Breast epithelium (tissue), 4 donors: ENCODE measurements at regions not wholly inside any gene's neighbourhood (a gene's known extent, or its start where the extent isn't known, plus 50 kb on each side); places are given as distances from the start of the nearest gene placed in this dataset.

ENCODE experiments used
- DNase-seq, 2 donors: peaks; one replicate each; pipeline ENCODE4 v3.0.0-alpha.2; 2019; ENCODE audit warnings: low spot score in 2 of 2
- H3K27ac ChIP-seq, 2 donors: fragments of 200-600 bp; sonication (generic) in 1 of 2; one replicate each; pipeline ENCODE4 v1.5.1; 2016 to 2019; ENCODE audit warnings: mild to moderate bottlenecking in 1 of 2
- H3K27me3 ChIP-seq, 2 donors: fragments of 200-600 bp; sonication (generic) in 1 of 2; one replicate each; pipeline versions ENCODE4 v1.5.1 to v1.6.0; 2017 to 2019; ENCODE audit warnings: control low read depth in 1 of 2, mild to moderate bottlenecking in 1 of 2
- H3K36me3 ChIP-seq: fragments of 200-600 bp; one replicate; pipeline ENCODE4 v1.5.1; 2019
- H3K4me1 ChIP-seq, 2 donors: fragments of 200-600 bp; sonication (generic); one replicate each; pipeline ENCODE4 v1.5.1; 2016 to 2019; ENCODE audit warnings: control low read depth in 1 of 2
- H3K4me3 ChIP-seq, 3 donors: fragments of 200-600 bp; sonication (generic); 1 replicate in 2 of 3; 2 replicates in 1 of 3; pipeline ENCODE4 v1.5.1; 2016 to 2019; ENCODE audit warnings: mild to moderate bottlenecking in 3 of 3, moderate library complexity in 2 of 3
- H3K9me3 ChIP-seq, 2 donors: fragments of 200-600 bp; sonication (generic) in 1 of 2; one replicate each; pipeline ENCODE4 v1.5.1; 2016 to 2019; ENCODE audit warnings: control low read depth in 1 of 2
- POLR2A ChIP-seq: fragments of 450-650 bp; IDR thresholded peaks from one replicate; pipeline ENCODE4 v1.6.1; 2016; ENCODE audit warnings: antibody characterized with exemption, mild to moderate bottlenecking, moderate library complexity
- POLR2AphosphoS5 ChIP-seq, 3 donors: sonication (generic); formaldehyde crosslinking; IDR thresholded peaks; one replicate each; pipeline ENCODE4 v1.6.1; 2017; ENCODE audit warnings: antibody characterized with exemption in 3 of 3
- intact Hi-C: fragments of 100-400 bp; cut with DNase I; formaldehyde crosslinking; loops from one replicate; pipeline ENCODE4 v1.15.1; 2023; ENCODE audit warnings: low total_unique reads
- TF ChIP-seq, protein P1 (sequence below), 3 donors: fragments of 450-650 bp; IDR thresholded peaks; one replicate each; pipeline ENCODE4 v1.5.1; 2016 to 2017; ENCODE audit warnings: antibody characterized with exemption in 3 of 3, mild to moderate bottlenecking in 3 of 3, moderate library complexity in 3 of 3

DNA sequence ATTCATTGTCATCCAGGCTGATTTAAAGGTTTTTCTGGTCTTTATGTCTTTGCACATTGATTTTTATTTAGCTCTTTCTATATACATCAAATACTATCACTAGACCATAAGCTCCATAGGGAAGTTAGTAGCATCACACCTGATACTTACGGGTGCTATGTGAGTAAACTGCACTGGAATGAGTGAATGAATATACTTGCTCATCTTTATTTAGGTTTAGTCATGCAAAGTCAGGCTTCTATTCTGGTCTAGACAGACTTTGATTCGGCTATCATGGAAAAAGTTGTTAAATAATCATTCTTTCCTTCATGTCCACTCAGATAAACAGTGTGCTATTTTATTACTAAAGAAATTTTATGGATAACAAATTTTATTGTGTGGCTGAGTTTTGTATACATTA lies 457.8 kb upstream of the PCDH7 start:
- Histone ChIP-seq H3K4me1 (no peaks in the 10 kb centered on the region), H3K27me3 (no peaks in the 10 kb centered on the region), H3K4me3 (no peak overlapping the region), H3K9me3 (no peaks in the 10 kb centered on the region), H3K27ac (no peak overlapping the region), H3K36me3 (no peaks in the 10 kb centered on the region)
- DNase-seq: no peak
- TF ChIP-seq, protein P1, sequence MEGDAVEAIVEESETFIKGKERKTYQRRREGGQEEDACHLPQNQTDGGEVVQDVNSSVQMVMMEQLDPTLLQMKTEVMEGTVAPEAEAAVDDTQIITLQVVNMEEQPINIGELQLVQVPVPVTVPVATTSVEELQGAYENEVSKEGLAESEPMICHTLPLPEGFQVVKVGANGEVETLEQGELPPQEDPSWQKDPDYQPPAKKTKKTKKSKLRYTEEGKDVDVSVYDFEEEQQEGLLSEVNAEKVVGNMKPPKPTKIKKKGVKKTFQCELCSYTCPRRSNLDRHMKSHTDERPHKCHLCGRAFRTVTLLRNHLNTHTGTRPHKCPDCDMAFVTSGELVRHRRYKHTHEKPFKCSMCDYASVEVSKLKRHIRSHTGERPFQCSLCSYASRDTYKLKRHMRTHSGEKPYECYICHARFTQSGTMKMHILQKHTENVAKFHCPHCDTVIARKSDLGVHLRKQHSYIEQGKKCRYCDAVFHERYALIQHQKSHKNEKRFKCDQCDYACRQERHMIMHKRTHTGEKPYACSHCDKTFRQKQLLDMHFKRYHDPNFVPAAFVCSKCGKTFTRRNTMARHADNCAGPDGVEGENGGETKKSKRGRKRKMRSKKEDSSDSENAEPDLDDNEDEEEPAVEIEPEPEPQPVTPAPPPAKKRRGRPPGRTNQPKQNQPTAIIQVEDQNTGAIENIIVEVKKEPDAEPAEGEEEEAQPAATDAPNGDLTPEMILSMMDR (IDR thresholded peaks at IDR 0.05): no peak
- TF ChIP-seq POLR2AphosphoS5 (IDR thresholded peaks at IDR 0.05) (no peak), POLR2A (no peak)
- intact Hi-C loops: no loop called here

DNA sequence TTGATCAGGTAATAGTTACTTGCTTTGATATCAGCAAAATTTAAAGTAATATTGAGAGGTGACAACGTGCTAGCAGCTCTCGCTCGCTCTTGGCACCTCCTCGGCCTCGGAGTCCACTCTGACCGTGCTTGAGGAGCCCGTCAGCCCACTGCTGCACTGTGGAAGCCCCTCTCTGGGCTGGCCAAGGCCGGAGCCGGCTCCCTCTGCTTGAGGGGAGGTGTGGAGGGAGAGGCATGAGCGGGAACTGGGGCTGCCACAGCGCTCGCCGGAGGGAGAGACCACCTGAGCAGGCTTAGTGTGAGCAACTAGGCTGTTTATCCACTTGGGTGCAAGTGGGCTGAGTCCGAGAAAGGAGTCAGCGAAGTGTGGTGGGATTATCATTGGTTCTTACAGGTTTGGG lies 455.7 kb upstream of the PCDH7 start:
- no peaks in the 10 kb centered on the region for H3K4me1 ChIP-seq
- no peak overlapping the region for H3K27ac ChIP-seq
- no peak overlapping the region for H3K4me3 ChIP-seq
- H3K27me3 ChIP-seq: no peaks in the 10 kb centered on the region
- TF ChIP-seq, protein P1 (IDR thresholded peaks at IDR 0.05): no peak
- TF ChIP-seq POLR2AphosphoS5 (IDR thresholded peaks at IDR 0.05) (no peak), POLR2A (no peak)
- no peaks in the 10 kb centered on the region for H3K9me3 ChIP-seq
- DNase-seq: no peak
- no peaks in the 10 kb centered on the region for H3K36me3 ChIP-seq
- intact Hi-C loops: no loop called here

DNA sequence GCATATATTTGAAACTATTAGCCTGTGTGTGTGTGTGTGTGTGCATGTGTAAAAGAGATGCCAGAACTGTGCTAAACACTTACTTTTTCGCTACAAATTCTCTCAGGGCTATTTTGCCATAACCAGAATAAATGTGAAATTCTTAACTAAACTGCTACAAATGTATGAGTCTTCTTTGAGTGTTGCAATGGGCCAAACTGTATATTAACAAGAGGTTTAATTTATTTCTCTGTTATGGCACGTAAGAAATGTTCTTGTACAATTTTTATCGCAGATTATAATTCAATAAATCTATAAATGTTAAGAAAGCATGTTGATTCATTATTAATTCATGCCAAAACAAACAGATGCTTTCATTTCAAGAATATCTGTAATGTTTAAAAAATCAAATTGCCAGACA lies 454.5 kb upstream of the PCDH7 start:
- no peak overlapping the region for H3K27ac ChIP-seq
- TF ChIP-seq POLR2A (no peak), POLR2AphosphoS5 (IDR thresholded peaks at IDR 0.05) (no peak)
- TF ChIP-seq, protein P1 (IDR thresholded peaks at IDR 0.05): no peak
- no peak for DNase-seq
- H3K36me3 ChIP-seq: no peaks in the 10 kb centered on the region
- no peaks in the 10 kb centered on the region for H3K4me1 ChIP-seq
- intact Hi-C loops: no loop called here
- no peaks in the 10 kb centered on the region for H3K27me3 ChIP-seq
- H3K4me3 ChIP-seq: no peak overlapping the region
- no peaks in the 10 kb centered on the region for H3K9me3 ChIP-seq

DNA sequence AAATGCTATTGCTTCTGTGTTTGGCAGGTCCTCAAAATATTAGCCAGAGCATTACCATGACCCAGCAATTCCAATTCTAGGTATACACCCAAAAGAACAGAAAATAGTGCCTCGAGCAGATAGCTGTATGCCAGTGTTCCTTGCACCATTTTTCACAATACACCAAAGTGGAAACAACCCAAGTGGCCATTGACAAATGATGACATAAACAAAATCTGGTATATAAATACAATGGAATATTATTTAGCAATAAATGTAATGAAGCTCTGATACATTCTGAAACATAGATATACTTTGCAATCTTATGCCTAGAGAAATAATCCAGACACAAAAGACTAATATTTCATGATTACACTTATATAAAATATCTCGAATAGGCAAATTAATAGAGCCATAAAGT lies 451.8 kb upstream of the PCDH7 start:
- Histone ChIP-seq H3K36me3 (no peaks in the 10 kb centered on the region), H3K9me3 (no peaks in the 10 kb centered on the region), H3K4me3 (no peak overlapping the region), H3K4me1 (no peaks in the 10 kb centered on the region), H3K27ac (no peak overlapping the region), H3K27me3 (no peaks in the 10 kb centered on the region)
- intact Hi-C loops: no loop called here
- DNase-seq: no peak
- TF ChIP-seq POLR2A (no peak), POLR2AphosphoS5 (IDR thresholded peaks at IDR 0.05) (no peak)
- TF ChIP-seq, protein P1 (IDR thresholded peaks at IDR 0.05): no peak

DNA sequence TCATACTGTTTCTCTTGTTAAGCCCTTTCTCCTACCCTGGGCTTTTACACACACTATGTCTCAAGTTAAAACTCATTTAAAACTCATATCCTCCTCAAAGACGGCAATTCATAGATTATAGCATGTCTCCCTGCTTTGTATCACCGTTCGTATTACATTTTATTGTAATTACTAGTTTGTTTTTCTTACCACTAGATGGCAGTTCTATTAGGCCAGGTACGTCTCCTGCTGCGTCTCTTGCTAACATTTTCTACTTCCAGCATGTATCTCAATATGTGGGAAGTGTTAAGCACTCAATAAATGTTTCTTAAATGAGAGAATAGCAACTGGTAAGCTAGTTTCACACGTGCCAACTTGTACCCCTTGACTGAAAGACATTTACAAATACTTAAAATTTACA lies 450.3 kb upstream of the PCDH7 start:
- DNase-seq: no peak

More for the DNA sequence above, 450.3 kb upstream of the PCDH7 start:
- H3K27ac ChIP-seq: no peak overlapping the region
- no peak overlapping the region for H3K4me3 ChIP-seq
- no peaks in the 10 kb centered on the region for H3K27me3 ChIP-seq
- intact Hi-C loops: no loop called here
- no peaks in the 10 kb centered on the region for H3K36me3 ChIP-seq
- H3K4me1 ChIP-seq: no peaks in the 10 kb centered on the region
- H3K9me3 ChIP-seq: peaks cover 0 to 4% of the 10 kb centered on the region in 2 donors
- TF ChIP-seq POLR2AphosphoS5 (IDR thresholded peaks at IDR 0.05) (no peak), POLR2A (no peak)
- TF ChIP-seq, protein P1 (IDR thresholded peaks at IDR 0.05): peak in 1 of 3 donors; percentile 18
